Mesothelial cell of epicardium (in vitro differentiated cells): ENCODE measurements at regions not wholly inside any gene's neighbourhood (a gene's known extent, or its start where the extent isn't known, plus 50 kb on each side); places are given as distances from the start of the nearest gene placed in this dataset.

Experiments
- DNase-seq, 2 experiments: peaks; one replicate each; pipeline ENCODE4 v3.0.0; 2021; ENCODE audit warnings: low spot score in 2 of 2; ENCODE audit not compliant: unreplicated experiment in 2 of 2
- H3K27ac Mint-ChIP-seq: 2 replicates; pipeline ENCODE4 v1.8.0; 2021; ENCODE audit warnings: mixed read lengths
- H3K27me3 Mint-ChIP-seq: 2 replicates; pipeline ENCODE4 v1.8.0; 2021; ENCODE audit warnings: low read depth, mixed read lengths
- H3K36me3 Mint-ChIP-seq: 2 replicates; pipeline ENCODE4 v1.8.0; 2021; ENCODE audit warnings: mixed read lengths
- H3K4me1 Mint-ChIP-seq: 2 replicates; pipeline ENCODE4 v1.8.0; 2021; ENCODE audit warnings: mixed read lengths
- H3K4me3 Mint-ChIP-seq: 2 replicates; pipeline ENCODE4 v1.8.0; 2021; ENCODE audit warnings: mild to moderate bottlenecking, moderate library complexity, mixed read lengths
- H3K9me3 Mint-ChIP-seq: 2 replicates; pipeline ENCODE4 v1.8.0; 2021; ENCODE audit warnings: mixed read lengths
- CTCF ChIP-seq: fragments of 200-600 bp; sonication (generic); IDR thresholded peaks from one replicate; pipeline ENCODE4 v1.5.0; 2021; ENCODE audit warnings: antibody characterized with exemption; ENCODE audit not compliant: unreplicated experiment

DNA sequence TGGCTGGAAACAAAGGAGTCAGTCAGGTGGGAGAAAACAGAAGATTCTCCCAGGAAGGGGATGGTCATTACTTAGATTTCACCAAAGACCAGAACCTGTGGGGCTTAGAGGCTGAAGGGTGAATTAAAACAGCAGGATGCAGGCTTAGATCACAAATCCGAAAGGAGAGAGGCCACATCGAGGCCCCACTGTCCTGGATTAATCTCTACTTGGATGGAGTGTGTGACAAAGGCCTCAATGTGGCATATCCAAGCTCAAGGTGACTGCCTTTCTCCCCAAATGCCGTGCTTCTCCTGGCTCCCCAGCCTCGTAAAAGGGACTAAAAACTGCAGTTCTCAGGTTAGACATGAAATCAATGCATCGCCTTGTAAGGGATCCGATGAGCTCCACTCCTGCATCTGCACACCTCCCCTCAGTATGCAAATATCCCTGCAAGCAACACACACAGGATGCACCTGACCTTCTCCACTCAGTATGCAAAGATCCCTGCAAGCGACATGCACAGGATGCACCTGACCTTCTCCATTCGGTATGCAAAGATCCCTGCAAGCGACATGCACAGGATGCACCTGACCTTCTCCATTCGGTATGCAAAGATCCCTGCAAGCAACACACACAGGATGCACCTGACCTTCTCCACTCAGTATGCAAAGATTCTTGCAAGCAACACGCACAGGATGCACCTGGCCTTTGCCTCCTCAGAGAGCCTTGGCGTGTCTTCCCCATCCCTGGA, 447.4 kb downstream of the BRD1 start:
- H3K4me3 Mint-ChIP-seq: no peak overlapping the region
- peaks cover 45% of the 10 kb centered on the region for H3K27me3 Mint-ChIP-seq
- DNase-seq: no peak
- no peak for TF ChIP-seq CTCF
- H3K9me3 Mint-ChIP-seq: no peaks in the 10 kb centered on the region
- H3K36me3 Mint-ChIP-seq: no peaks in the 10 kb centered on the region
- H3K4me1 Mint-ChIP-seq: no peaks in the 10 kb centered on the region
- no peak overlapping the region for H3K27ac Mint-ChIP-seq

DNA sequence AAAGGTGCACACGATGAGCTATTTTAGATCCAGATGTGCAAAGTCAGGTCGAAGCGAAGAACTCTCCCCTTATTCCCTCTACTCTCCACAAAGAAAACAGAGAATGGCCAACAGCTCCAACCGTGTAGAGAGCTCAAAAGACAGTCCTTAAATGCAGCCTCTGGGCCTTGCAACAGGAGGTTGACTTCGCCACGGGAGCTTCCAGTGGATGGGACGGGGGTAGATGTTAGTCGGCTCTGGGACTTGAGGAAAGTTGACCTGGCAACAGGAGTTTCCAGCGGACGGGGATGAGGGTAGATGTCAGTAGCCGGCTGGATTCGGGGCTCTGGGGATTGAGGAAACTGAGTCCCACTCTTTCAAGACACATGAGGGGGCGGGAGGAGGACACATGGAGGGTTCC, 450.4 kb downstream of the BRD1 start:
- Mint-ChIP-seq H3K27ac (no peak overlapping the region), H3K4me1 (no peaks in the 10 kb centered on the region), H3K4me3 (no peak overlapping the region), H3K27me3 (peaks cover 47% of the 10 kb centered on the region), H3K36me3 (no peaks in the 10 kb centered on the region), H3K9me3 (no peaks in the 10 kb centered on the region)
- no peak for DNase-seq
- TF ChIP-seq CTCF: no peak

DNA sequence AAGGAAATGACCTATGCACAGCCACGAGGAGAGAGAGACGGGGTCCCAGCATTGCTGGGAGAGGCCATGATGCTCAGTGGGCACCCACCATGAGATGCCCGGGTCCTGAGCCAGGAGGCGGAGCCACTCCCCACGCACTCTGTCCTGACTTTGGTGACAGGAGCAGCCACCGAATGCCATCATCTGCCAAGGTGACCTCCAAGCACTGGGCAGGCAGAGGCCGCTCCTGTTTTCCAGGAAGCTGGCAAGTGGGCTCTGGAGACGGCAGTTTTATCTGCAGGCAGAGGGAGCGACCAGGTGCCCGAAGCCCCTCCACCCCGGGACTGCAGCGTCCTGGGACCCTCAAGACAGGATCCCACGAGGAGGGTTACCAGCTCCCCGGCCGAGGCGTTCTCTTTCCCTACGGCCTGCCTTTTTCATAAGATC, 453.9 kb downstream of the BRD1 start:
- peak in 1 of 2 experiments; percentile 25 for DNase-seq
- no peaks in the 10 kb centered on the region for H3K4me1 Mint-ChIP-seq
- H3K36me3 Mint-ChIP-seq: no peaks in the 10 kb centered on the region
- H3K4me3 Mint-ChIP-seq: no peak overlapping the region
- no peaks in the 10 kb centered on the region for H3K9me3 Mint-ChIP-seq
- TF ChIP-seq CTCF: no peak
- H3K27me3 Mint-ChIP-seq: peaks cover 32% of the 10 kb centered on the region
- H3K27ac Mint-ChIP-seq: no peak overlapping the region

DNA sequence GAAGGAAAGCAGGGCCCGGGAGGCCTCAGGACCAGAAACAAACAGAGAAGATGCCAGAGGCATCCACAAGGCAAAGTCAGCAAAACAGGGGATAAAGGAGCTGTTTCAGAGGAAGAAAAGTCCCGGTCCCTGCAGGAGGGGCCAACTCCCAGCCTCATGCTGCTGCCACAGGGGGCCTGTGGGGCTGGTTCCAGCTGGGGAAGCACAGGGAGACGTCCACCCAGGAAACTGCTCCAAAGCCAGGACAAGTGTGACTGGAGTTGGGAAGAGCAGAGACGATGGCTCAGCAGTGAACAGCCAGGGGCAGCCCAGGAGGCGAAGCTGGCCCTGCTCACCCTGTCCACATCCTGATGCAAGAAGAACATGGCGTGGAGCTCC, 454.4 kb downstream of the BRD1 start:
- Mint-ChIP-seq H3K4me1 (no peaks in the 10 kb centered on the region), H3K36me3 (no peaks in the 10 kb centered on the region), H3K9me3 (no peaks in the 10 kb centered on the region), H3K4me3 (no peak overlapping the region), H3K27me3 (peaks cover 27% of the 10 kb centered on the region), H3K27ac (no peak overlapping the region)
- no peak for DNase-seq
- TF ChIP-seq CTCF: no peak

- no peaks in the 10 kb centered on the region for H3K9me3 Mint-ChIP-seq
- no peaks in the 10 kb centered on the region for H3K36me3 Mint-ChIP-seq
- peak in 1 of 2 experiments; percentile 36 for DNase-seq
- H3K27me3 Mint-ChIP-seq: peaks cover 26% of the 10 kb centered on the region
- no peak for TF ChIP-seq CTCF
- H3K4me3 Mint-ChIP-seq: no peak overlapping the region
- no peaks in the 10 kb centered on the region for H3K4me1 Mint-ChIP-seq
- no peak overlapping the region for H3K27ac Mint-ChIP-seq
These were observed 455.0 kb downstream of the BRD1 start for GRCh38 chr22:49372530-49373288.
